Progenitor cell of endocrine pancreas (in vitro differentiated cells): ENCODE measurements at regions not wholly inside any gene's neighbourhood (a gene's known extent, or its start where the extent isn't known, plus 50 kb on each side); places are given as distances from the start of the nearest gene placed in this dataset.

Experiments
- DNase-seq: peaks from one replicate; pipeline ENCODE4 v3.0.0; 2021; ENCODE audit warnings: low spot score; ENCODE audit not compliant: unreplicated experiment
- H3K27ac Mint-ChIP-seq: 2 replicates; pipeline ENCODE4 v1.8.0; 2021; ENCODE audit warnings: mild to moderate bottlenecking, moderate library complexity, mixed read lengths
- H3K27me3 Mint-ChIP-seq: 2 replicates; pipeline ENCODE4 v1.8.0; 2021; ENCODE audit warnings: mixed read lengths
- H3K36me3 Mint-ChIP-seq: 2 replicates; pipeline ENCODE4 v1.8.0; 2022; ENCODE audit warnings: mixed read lengths; ENCODE audit not compliant: insufficient read depth
- H3K4me1 Mint-ChIP-seq: 2 replicates; pipeline ENCODE4 v1.8.0; 2021; ENCODE audit warnings: low read depth, mixed read lengths
- H3K4me3 Mint-ChIP-seq: 2 replicates; pipeline ENCODE4 v1.8.0; 2021; ENCODE audit warnings: low read depth, mild to moderate bottlenecking, moderate library complexity, mixed read lengths
- H3K9me3 Mint-ChIP-seq: 2 replicates; pipeline ENCODE4 v1.8.0; 2021; ENCODE audit warnings: low read depth, mixed read lengths
- CTCF ChIP-seq: fragments of 200-600 bp; sonication (generic); IDR thresholded peaks from one replicate; pipeline ENCODE4 v1.5.0; 2021; ENCODE audit warnings: antibody characterized with exemption, mild to moderate bottlenecking; ENCODE audit not compliant: unreplicated experiment

- Mint-ChIP-seq H3K4me1 (peaks cover 3% of the 10 kb centered on the region), H3K36me3 (no peaks in the 10 kb centered on the region), H3K27ac (no peak overlapping the region), H3K27me3 (no peaks in the 10 kb centered on the region), H3K4me3 (no peak overlapping the region), H3K9me3 (no peaks in the 10 kb centered on the region)
- no peak for DNase-seq
- no peak for TF ChIP-seq CTCF
These were observed 213.5 kb upstream of the RND3 start for GRCh38 chr2:150700666-150701580.

- Mint-ChIP-seq H3K4me1 (peaks cover 3% of the 10 kb centered on the region), H3K36me3 (no peaks in the 10 kb centered on the region), H3K9me3 (no peaks in the 10 kb centered on the region), H3K27ac (no peak overlapping the region), H3K4me3 (no peak overlapping the region), H3K27me3 (no peaks in the 10 kb centered on the region)
- no peak for DNase-seq
- TF ChIP-seq CTCF = no peak
These were observed 211.8 kb upstream of the RND3 start for GRCh38 chr2:150699218-150699617.

- H3K36me3 Mint-ChIP-seq = no peaks in the 10 kb centered on the region
- no peak overlapping the region for H3K4me3 Mint-ChIP-seq
- peaks cover 3% of the 10 kb centered on the region for H3K4me1 Mint-ChIP-seq
- no peak for DNase-seq
- no peak overlapping the region for H3K27ac Mint-ChIP-seq
- H3K27me3 Mint-ChIP-seq = peaks cover 3% of the 10 kb centered on the region
- no peaks in the 10 kb centered on the region for H3K9me3 Mint-ChIP-seq
- no peak for TF ChIP-seq CTCF
These were observed 210.7 kb upstream of the RND3 start for GRCh38 chr2:150698016-150698661.

- Mint-ChIP-seq H3K36me3 (no peaks in the 10 kb centered on the region), H3K27me3 (peaks cover 4% of the 10 kb centered on the region), H3K9me3 (no peaks in the 10 kb centered on the region), H3K4me3 (no peak overlapping the region), H3K4me1 (peaks cover 2% of the 10 kb centered on the region), H3K27ac (no peak overlapping the region)
- TF ChIP-seq CTCF = no peak
- DNase-seq = no peak
These were observed 210.1 kb upstream of the RND3 start for GRCh38 chr2:150697596-150697995.

GRCh38 chr2:150695451-150696135 lies 208.1 kb upstream of the RND3 start:
- no peak for TF ChIP-seq CTCF

More at GRCh38 chr2:150695451-150696135, 208.1 kb upstream of the RND3 start:
- DNase-seq = no peak
- H3K36me3 Mint-ChIP-seq = no peaks in the 10 kb centered on the region
- no peak overlapping the region for H3K4me3 Mint-ChIP-seq
- peaks cover 4% of the 10 kb centered on the region for H3K27me3 Mint-ChIP-seq
- no peaks in the 10 kb centered on the region for H3K9me3 Mint-ChIP-seq
- H3K27ac Mint-ChIP-seq = no peak overlapping the region
- no peaks in the 10 kb centered on the region for H3K4me1 Mint-ChIP-seq
